NCI-H526 (cell line): ENCODE measurements at regions not wholly inside any gene's neighbourhood (a gene's known extent, or its start where the extent isn't known, plus 50 kb on each side); places are given as distances from the start of the nearest gene placed in this dataset.

Source experiments
- DNase-seq, 2 experiments: peaks; one replicate each; lab custom pipeline; 2025; lab: John Stamatoyannopoulos, UW

DNA sequence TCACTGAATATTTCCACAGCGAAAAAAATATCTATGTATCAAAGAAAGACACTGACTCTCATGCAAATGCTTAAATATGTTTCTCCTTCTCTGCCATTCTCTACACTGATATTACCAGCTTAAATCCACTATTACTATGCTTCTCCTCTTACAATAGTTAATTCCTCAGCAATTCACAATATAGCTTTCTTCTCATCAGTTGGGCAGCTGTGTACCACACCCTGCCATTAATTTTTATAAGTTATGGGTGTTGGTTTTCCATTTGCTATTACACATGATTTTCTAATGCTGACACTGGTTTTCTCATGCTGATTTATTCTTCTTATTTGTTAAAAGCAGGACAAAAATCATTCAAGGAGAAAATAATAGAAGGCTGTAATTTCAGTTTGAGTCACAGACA is 251.8 kb downstream of the TBX15 start:
- DNase-seq: no peak

- DNase-seq: no peak
These were observed 270.2 kb downstream of the TBX15 start for GRCh38 chr1:118717893-118718292.

- peak in 1 of 2 experiments; percentile 0 for DNase-seq
These were observed 271.4 kb downstream of the TBX15 start for GRCh38 chr1:118716775-118717174.

GRCh38 chr1:118711356-118711755 is 276.8 kb downstream of the TBX15 start:
- DNase-seq: no peak

GRCh38 chr1:118698911-118699310 is 289.2 kb downstream of the TBX15 start:
- DNase-seq: no peak

- no peak for DNase-seq
These were observed 296.0 kb downstream of the TBX15 start for GRCh38 chr1:118692143-118692542.

GRCh38 chr1:118688891-118689290 is 299.3 kb downstream of the TBX15 start:
- no peak for DNase-seq

GRCh38 chr1:118661769-118662320 is 326.3 kb downstream of the TBX15 start:
- no peak for DNase-seq

GRCh38 chr1:118660769-118661168 is 327.4 kb downstream of the TBX15 start:
- no peak for DNase-seq

GRCh38 chr1:118659646-118660045 is 328.5 kb downstream of the TBX15 start:
- no peak for DNase-seq

- DNase-seq: no peak
These were observed 337.9 kb downstream of the TBX15 start for GRCh38 chr1:118650107-118650807.

DNA sequence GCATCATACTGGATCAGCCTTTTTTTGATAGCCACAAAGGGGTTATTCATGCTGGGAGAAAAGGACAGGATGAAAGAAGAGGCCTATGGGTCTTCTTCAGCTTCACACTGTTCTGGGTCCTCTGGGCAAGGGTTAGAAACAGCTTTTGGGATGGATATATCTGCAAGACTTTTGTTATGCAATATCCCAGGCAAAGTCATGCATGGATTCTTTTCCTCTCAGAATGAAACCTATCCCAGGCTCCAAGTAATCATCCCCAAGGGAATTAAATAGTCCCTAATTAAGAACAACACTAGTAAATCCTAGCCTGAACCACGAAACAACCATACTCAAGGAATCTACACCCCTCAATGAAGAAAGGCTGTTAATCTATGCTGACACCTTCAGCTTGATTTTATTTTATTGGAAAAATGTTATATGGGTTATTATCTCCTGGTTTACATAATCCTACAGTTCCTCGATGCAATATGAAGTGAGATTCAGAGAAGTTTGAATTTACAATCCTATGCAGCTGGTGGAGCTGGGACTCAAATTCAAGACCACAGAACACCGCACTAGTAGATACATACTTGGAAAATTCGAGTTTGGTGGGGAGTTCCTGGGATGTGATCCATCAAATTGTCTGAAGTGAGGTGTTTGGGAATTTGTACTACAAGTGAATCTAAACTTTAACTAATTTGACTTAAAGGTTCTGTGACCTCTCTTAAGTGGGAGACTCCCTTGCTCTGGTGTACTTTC is 338.6 kb downstream of the TBX15 start:
- no peak for DNase-seq

- DNase-seq: no peak
These were observed 352.1 kb downstream of the TBX15 start for GRCh38 chr1:118636004-118636403.

DNA sequence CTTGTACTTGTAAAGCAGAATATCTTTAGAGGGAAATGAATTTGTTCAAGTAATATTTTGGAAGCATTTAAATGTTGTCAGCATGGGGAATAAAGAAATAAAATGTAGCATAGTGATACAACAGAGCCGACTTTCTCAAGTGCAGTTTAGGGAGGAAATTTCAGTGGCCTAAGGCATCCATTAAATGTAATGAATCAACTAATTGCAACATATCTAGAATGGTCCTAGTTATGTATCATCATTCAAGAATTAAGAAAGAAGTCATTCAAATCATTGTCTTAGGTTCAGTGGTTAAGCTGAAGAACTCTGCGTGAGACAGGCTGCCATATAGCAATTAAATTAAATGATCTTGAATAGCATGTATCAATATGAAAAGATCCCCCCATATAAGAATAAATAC is 360.7 kb downstream of the TBX15 start:
- no peak for DNase-seq

GRCh38 chr1:118621839-118622238 is 366.3 kb downstream of the TBX15 start:
- DNase-seq: no peak

DNA sequence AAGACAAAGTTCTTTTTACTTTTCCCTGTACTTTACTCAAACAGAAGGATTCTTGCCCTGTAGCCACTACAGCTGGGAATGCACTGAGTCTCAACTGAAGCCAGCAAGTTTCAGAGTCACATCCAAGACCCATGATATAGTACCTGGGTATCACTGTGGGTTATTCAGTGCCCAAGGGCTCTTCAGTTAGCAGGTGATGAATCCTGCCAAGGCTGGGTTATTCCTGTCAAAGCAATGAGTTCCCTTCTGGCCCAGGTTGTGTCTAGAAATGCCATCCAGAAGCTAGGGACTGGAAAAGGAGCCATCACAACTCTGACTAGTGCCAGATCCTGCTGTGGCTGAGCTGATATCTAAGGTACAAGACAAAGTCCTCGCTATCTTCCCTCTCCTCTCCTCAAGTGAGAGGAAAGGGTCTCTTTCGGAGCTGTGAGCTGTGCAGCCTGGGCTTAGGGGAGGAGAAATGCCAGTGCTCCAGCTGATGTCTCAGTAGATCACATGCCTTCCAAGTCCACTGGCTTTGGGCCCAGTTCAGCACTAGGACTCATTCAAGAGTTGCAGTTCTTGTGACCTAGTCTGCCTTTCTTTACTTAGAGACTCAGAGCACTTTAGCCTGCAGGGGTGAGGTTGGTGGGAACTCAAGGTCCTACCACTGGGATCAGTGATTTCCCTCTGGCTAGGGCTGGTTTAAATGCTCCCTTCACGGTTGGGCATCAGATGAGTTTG is 369.4 kb downstream of the TBX15 start:
- no peak for DNase-seq

DNA sequence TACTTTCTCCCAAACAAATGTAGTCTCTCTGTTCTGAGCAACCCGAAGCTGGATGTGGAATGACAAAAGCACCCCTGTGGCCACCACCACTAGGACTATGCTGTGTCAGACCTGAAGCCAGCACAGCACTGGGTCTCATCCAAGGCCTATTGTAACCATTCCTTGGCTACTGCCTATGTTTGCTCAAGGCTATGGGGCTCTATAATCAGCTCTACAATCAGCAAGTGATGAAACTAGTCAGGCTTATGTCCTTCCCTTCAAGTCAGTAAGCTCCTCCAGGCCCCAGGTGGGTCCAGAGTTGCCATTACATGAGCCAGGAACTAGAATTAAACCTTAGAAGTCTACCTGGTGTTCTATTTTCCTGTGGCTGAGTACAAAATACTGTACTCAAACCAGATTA is 370.2 kb downstream of the TBX15 start:
- DNase-seq: no peak

GRCh38 chr1:118615066-118615465 is 373.1 kb downstream of the TBX15 start:
- DNase-seq: no peak

GRCh38 chr1:118589238-118589846 is 398.8 kb downstream of the TBX15 start:
- no peak for DNase-seq

- no peak for DNase-seq
These were observed 399.6 kb downstream of the TBX15 start for GRCh38 chr1:118588566-118588965.

GRCh38 chr1:118578276-118578675 is 393.2 kb upstream of the SPAG17 start:
- DNase-seq: no peak

- no peak for DNase-seq
These were observed 390.0 kb upstream of the SPAG17 start for GRCh38 chr1:118575060-118575459.
